Activated T-cell treated with anti-CD3 and anti-CD28 coated beads for 4 hours (primary cell): ENCODE measurements at regions not wholly inside any gene's neighbourhood (a gene's known extent, or its start where the extent isn't known, plus 50 kb on each side); places are given as distances from the start of the nearest gene placed in this dataset.
"Not testable (repeated sequence)": the region's sequence is repeated elsewhere in the genome, so short reads cannot be mapped to it uniquely, and the experiment has no call there.

Experiments
- DNase-seq: peaks from one replicate; pipeline ENCODE4 v3.0.0-alpha.2; 2020

GRCh38 chr15:69769336-69769735, 316.7 kb downstream of the RPLP1 start:
- not testable (repeated sequence) for DNase-seq

GRCh38 chr15:69774258-69774657, 321.6 kb downstream of the RPLP1 start:
- not testable (repeated sequence) for DNase-seq

- not testable (repeated sequence) for DNase-seq
Measured at GRCh38 chr15:69774711-69775110, 322.1 kb downstream of the RPLP1 start.

- no peak for DNase-seq
Measured at GRCh38 chr15:69777356-69777755, 320.4 kb downstream of the TLE3 start.

- DNase-seq = no peak
Measured at GRCh38 chr15:69780374-69780773, 317.3 kb downstream of the TLE3 start.

GRCh38 chr15:69780981-69781380, 316.7 kb downstream of the TLE3 start:
- no peak for DNase-seq

- DNase-seq = no peak
Measured at GRCh38 chr15:69781411-69782125, 316.1 kb downstream of the TLE3 start.

GRCh38 chr15:69782139-69782658, 315.5 kb downstream of the TLE3 start:
- DNase-seq = no peak

- no peak for DNase-seq
Measured at GRCh38 chr15:69782809-69783208, 314.9 kb downstream of the TLE3 start.

GRCh38 chr15:69783211-69783610, 314.5 kb downstream of the TLE3 start:
- DNase-seq = no peak

- no peak for DNase-seq
Measured at GRCh38 chr15:69784798-69785566, 312.7 kb downstream of the TLE3 start.

GRCh38 chr15:69786136-69786701, 311.5 kb downstream of the TLE3 start:
- DNase-seq = no peak

- no peak for DNase-seq
Measured at GRCh38 chr15:69787791-69788190, 309.9 kb downstream of the TLE3 start.

GRCh38 chr15:69789648-69790393, 307.9 kb downstream of the TLE3 start:
- no peak for DNase-seq

GRCh38 chr15:69790632-69791031, 307.1 kb downstream of the TLE3 start:
- no peak for DNase-seq

GRCh38 chr15:69792823-69793222, 304.9 kb downstream of the TLE3 start:
- DNase-seq = no peak

GRCh38 chr15:69793431-69793780, 304.3 kb downstream of the TLE3 start:
- no peak for DNase-seq

- DNase-seq = no peak
Measured at GRCh38 chr15:69793781-69794451, 303.8 kb downstream of the TLE3 start.

GRCh38 chr15:69794645-69795469, 302.9 kb downstream of the TLE3 start:
- no peak for DNase-seq

GRCh38 chr15:69795601-69796000, 302.1 kb downstream of the TLE3 start:
- DNase-seq = no peak

- DNase-seq = no peak
Measured at GRCh38 chr15:69797051-69797595, 300.6 kb downstream of the TLE3 start.
